CD14-positive monocyte (primary cell): ENCODE measurements at regions not wholly inside any gene's neighbourhood (a gene's known extent, or its start where the extent isn't known, plus 50 kb on each side); places are given as distances from the start of the nearest gene placed in this dataset.

Experiments used
- DNase-seq, 3 donors: peaks; one replicate each; pipeline ENCODE4 v3.0.0-alpha.2; 2011 to 2022
- H2AFZ ChIP-seq: 2 replicates; pipeline ENCODE4 v1.6.0; 2012; ENCODE audit warnings: mild to moderate bottlenecking, low read depth, low read length, inconsistent platforms; ENCODE audit not compliant: insufficient read depth, poor library complexity, severe bottlenecking
- H3K27ac ChIP-seq, 2 donors: 1 replicate in 1 of 2; 2 replicates in 1 of 2; pipeline ENCODE4 v1.5.1; 2012 to 2013; ENCODE audit warnings: low read length in 2 of 2, control low read depth in 1 of 2, inconsistent platforms in 1 of 2, low read depth in 1 of 2, mild to moderate bottlenecking in 1 of 2
- H3K27me3 ChIP-seq, 2 donors: one replicate each; pipeline versions ENCODE4 v1.6.0 to v1.6.1; 2011 to 2013; ENCODE audit warnings: low read length in 2 of 2; ENCODE audit not compliant: control insufficient read depth in 2 of 2, insufficient read depth in 2 of 2
- H3K36me3 ChIP-seq, 2 donors: replicated peaks in 1 of 2; 1 replicate in 1 of 2; 2 replicates in 1 of 2; pipeline versions ENCODE4 v1.5.1 to v1.6.1; 2012 to 2013; ENCODE audit warnings: low read length in 2 of 2, control low read depth in 1 of 2, inconsistent platforms in 1 of 2, mild to moderate bottlenecking in 1 of 2; ENCODE audit not compliant: insufficient read depth in 2 of 2, control insufficient read depth in 1 of 2
- H3K4me1 ChIP-seq, 2 donors: 1 replicate in 1 of 2; 2 replicates in 1 of 2; pipeline versions ENCODE4 v1.5.1 to v1.6.1; 2012 to 2013; ENCODE audit warnings: low read length in 2 of 2, control low read depth in 1 of 2, inconsistent platforms in 1 of 2, mild to moderate bottlenecking in 1 of 2, moderate library complexity in 1 of 2; ENCODE audit not compliant: insufficient read depth in 2 of 2, control insufficient read depth in 1 of 2
- H3K4me2 ChIP-seq: replicated peaks from 2 replicates; pipeline ENCODE3; 2012; ENCODE audit warnings: low read length, moderate library complexity, mild to moderate bottlenecking; ENCODE audit not compliant: poor library complexity, severe bottlenecking; ENCODE audit errors: extremely low read depth
- H3K4me3 ChIP-seq, 3 experiments: fragments of 200-600 bp in 1 of 3; sonication (generic) in 1 of 3; replicated peaks in 1 of 3; 1 replicate in 2 of 3; 2 replicates in 1 of 3; pipeline ENCODE4 v1.5.1; 2011 to 2013; ENCODE audit warnings: low read length in 3 of 3, mild to moderate bottlenecking in 3 of 3, control low read depth in 2 of 3, low read depth in 2 of 3, inconsistent platforms in 1 of 3, moderate library complexity in 1 of 3
- H3K79me2 ChIP-seq: 2 replicates; pipeline ENCODE4 v1.6.0; 2012; ENCODE audit warnings: mild to moderate bottlenecking, control low read depth, inconsistent platforms, low read length, moderate library complexity; ENCODE audit not compliant: insufficient read depth
- H3K9ac ChIP-seq: 2 replicates; pipeline ENCODE4 v1.6.0; 2017; ENCODE audit warnings: low read length, mild to moderate bottlenecking; ENCODE audit not compliant: insufficient read depth, poor library complexity, severe bottlenecking
- H3K9me3 ChIP-seq, 2 donors: replicated peaks in 1 of 2; 1 replicate in 1 of 2; 2 replicates in 1 of 2; pipeline versions ENCODE4 v1.5.1 to v1.6.1; 2012 to 2013; ENCODE audit warnings: low read length in 2 of 2, control low read depth in 1 of 2; ENCODE audit not compliant: control insufficient read depth in 1 of 2, insufficient read depth in 1 of 2
- H4K20me1 ChIP-seq: 2 replicates; pipeline ENCODE4 v1.6.0; 2012; ENCODE audit warnings: mild to moderate bottlenecking, low read length, control low read depth, moderate library complexity; ENCODE audit not compliant: insufficient read depth
- H3K27ac Mint-ChIP-seq, 7 donors: one replicate each; pipeline ENCODE4 v1.8.0; 2020; ENCODE audit warnings: mild to moderate bottlenecking in 7 of 7, mixed read lengths in 7 of 7, moderate library complexity in 6 of 7, inconsistent platforms in 2 of 7
- H3K27me3 Mint-ChIP-seq, 3 donors: one replicate each; pipeline ENCODE4 v1.8.0; 2021 to 2022; ENCODE audit warnings: low read depth in 3 of 3, mild to moderate bottlenecking in 3 of 3, mixed read lengths in 3 of 3, moderate library complexity in 3 of 3, inconsistent platforms in 1 of 3
- H3K36me3 Mint-ChIP-seq, 2 donors: one replicate each; pipeline ENCODE4 v1.8.0; 2020; ENCODE audit warnings: mixed read lengths in 2 of 2, inconsistent platforms in 1 of 2, mild to moderate bottlenecking in 1 of 2
- H3K4me1 Mint-ChIP-seq: one replicate; pipeline ENCODE4 v1.8.0; 2020; ENCODE audit warnings: mild to moderate bottlenecking, mixed read lengths
- H3K4me3 Mint-ChIP-seq, 2 donors: one replicate each; pipeline ENCODE4 v1.8.0; 2020; ENCODE audit warnings: mild to moderate bottlenecking in 2 of 2, mixed read lengths in 2 of 2, moderate library complexity in 1 of 2
- H3K9me3 Mint-ChIP-seq, 7 donors: one replicate each; pipeline ENCODE4 v1.8.0; 2020 to 2022; ENCODE audit warnings: mixed read lengths in 7 of 7, mild to moderate bottlenecking in 6 of 7, moderate library complexity in 6 of 7, inconsistent platforms in 2 of 7
- CTCF ChIP-seq: fragments of 200-600 bp; IDR thresholded peaks from one replicate; pipeline ENCODE4 v1.8.0; 2022; ENCODE audit warnings: antibody characterized with exemption, mild to moderate bottlenecking
- WGBS: methylation state at CpG from one replicate; pipeline ENCODE4 v1.1.5; 2013; ENCODE audit warnings: missing lambda C conversion rate; ENCODE audit not compliant: insufficient coverage; 5-methylcytosine and 5-hydroxymethylcytosine counted together
- intact Hi-C, 2 donors: fragments of 100-400 bp; cut with micrococcal nuclease; formaldehyde crosslinking; loops; one replicate each; pipeline versions ENCODE4 v1.15.0 to v1.15.1; 2023

- no peaks in the 10 kb centered on the region for H4K20me1 ChIP-seq
- no peaks in the 10 kb centered on the region for H3K36me3 ChIP-seq
- DNase-seq = no peak
- H3K79me2 ChIP-seq = no peaks in the 10 kb centered on the region
- H3K4me3 ChIP-seq = no peak overlapping the region
- Mint-ChIP-seq H3K4me3 (no peak overlapping the region), H3K9me3 (peaks cover 0 to 4% (median 0%) of the 10 kb centered on the region in 7 donors), H3K27me3 (peaks cover 0 to 3% (median 0%) of the 10 kb centered on the region in 3 donors), H3K4me1 (peaks cover 6% of the 10 kb centered on the region), H3K36me3 (no peaks in the 10 kb centered on the region), H3K27ac (no peak overlapping the region)
- intact Hi-C loops = no loop called here
- TF ChIP-seq CTCF = no peak
- H3K27me3 ChIP-seq = no peaks in the 10 kb centered on the region
- no peak overlapping the region for H3K4me2 ChIP-seq
- H3K27ac ChIP-seq = no peak overlapping the region
- no peaks in the 10 kb centered on the region for H3K4me1 ChIP-seq
- no peak overlapping the region for H2AFZ ChIP-seq
- H3K9me3 ChIP-seq = no peaks in the 10 kb centered on the region
- no peak overlapping the region for H3K9ac ChIP-seq
Measured at GRCh38 chr13:38176664-38177063, 173.0 kb upstream of the UFM1 start.

GRCh38 chr13:38173403-38173802 lies 176.2 kb upstream of the UFM1 start:
- Histone ChIP-seq H3K9me3 (no peaks in the 10 kb centered on the region), H3K9ac (no peak overlapping the region), H3K4me2 (no peak overlapping the region), H3K4me3 (no peak overlapping the region), H3K36me3 (no peaks in the 10 kb centered on the region), H3K27ac (no peak overlapping the region), H3K27me3 (no peaks in the 10 kb centered on the region), H4K20me1 (no peaks in the 10 kb centered on the region), H3K79me2 (no peaks in the 10 kb centered on the region), H3K4me1 (no peaks in the 10 kb centered on the region), H2AFZ (no peak overlapping the region)
- H3K27me3 Mint-ChIP-seq = peaks cover 0 to 2% (median 0%) of the 10 kb centered on the region in 3 donors
- H3K9me3 Mint-ChIP-seq = peaks cover 0 to 3% (median 0%) of the 10 kb centered on the region in 7 donors
- H3K36me3 Mint-ChIP-seq = no peaks in the 10 kb centered on the region
- no CpG with 5 or more reads among the region's 1 CpG for WGBS
- no peak overlapping the region for H3K4me3 Mint-ChIP-seq
- no peak for DNase-seq
- TF ChIP-seq CTCF = no peak
- peaks cover 3% of the 10 kb centered on the region for H3K4me1 Mint-ChIP-seq
- H3K27ac Mint-ChIP-seq = no peak overlapping the region
- intact Hi-C loops = no loop called here
